MCF 10A (cell line): ENCODE measurements at regions not wholly inside any gene's neighbourhood (a gene's known extent, or its start where the extent isn't known, plus 50 kb on each side); places are given as distances from the start of the nearest gene placed in this dataset.
A peak's percentile ranks its signal among the peaks of the same experiment; 100 is the strongest.

ENCODE experiments used
- BruUV-seq: library from RNA; stranded (reverse); fragments of 400-500 nt; replicated peaks from 2 replicates; lab custom pipeline; 2021; lab: Mats Ljungman, UMichigan
- CTCF ChIA-PET: fragments of 300-600 bp; sonication (Branson Sonifier 250); formaldehyde crosslinking; extraction: SDS; loops from one replicate; lab custom pipeline; 2021; ENCODE audit warnings: antibody characterized with exemption, inconsistent platforms; lab: Yijun Ruan, JAX
- POLR2A ChIA-PET: fragments of 300-600, 350-650 bp; sonication (Branson Sonifier 250); formaldehyde crosslinking; extraction: SDS; loops from one replicate; lab custom pipeline; 2020; ENCODE audit warnings: antibody characterized with exemption, inconsistent platforms; lab: Yijun Ruan, JAX
- DNase-seq: peaks from one replicate; pipeline ENCODE4 v3.0.0-alpha.2; 2018; ENCODE audit not compliant: unreplicated experiment
- H3K27ac Mint-ChIP-seq: one replicate; pipeline ENCODE4 v1.8.0; 2022; ENCODE audit warnings: mild to moderate bottlenecking, low read depth, mixed read lengths; ENCODE audit not compliant: unreplicated experiment
- H3K27me3 Mint-ChIP-seq: one replicate; pipeline ENCODE4 v1.8.0; 2022; ENCODE audit warnings: mixed read lengths; ENCODE audit not compliant: insufficient read depth, unreplicated experiment
- H3K36me3 Mint-ChIP-seq: one replicate; pipeline ENCODE4 v1.8.0; 2022; ENCODE audit warnings: mild to moderate bottlenecking, moderate library complexity, mixed read lengths; ENCODE audit not compliant: insufficient read depth, unreplicated experiment
- H3K4me1 Mint-ChIP-seq: one replicate; pipeline ENCODE4 v1.8.0; 2022; ENCODE audit warnings: mixed read lengths; ENCODE audit not compliant: insufficient read depth, unreplicated experiment
- H3K4me3 Mint-ChIP-seq: one replicate; pipeline ENCODE4 v1.8.0; 2022; ENCODE audit warnings: mild to moderate bottlenecking, moderate library complexity, mixed read lengths; ENCODE audit not compliant: unreplicated experiment
- H3K9me3 Mint-ChIP-seq: one replicate; pipeline ENCODE4 v1.8.0; 2022; ENCODE audit warnings: mixed read lengths; ENCODE audit not compliant: unreplicated experiment
- intact Hi-C: fragments of 100-400 bp; cut with micrococcal nuclease; formaldehyde crosslinking; loops from 2 replicates; pipeline ENCODE4 v1.14.1; 2022
- TF ChIP-seq, protein P1 (sequence below): fragments of 200-600 bp; IDR thresholded peaks from one replicate; pipeline ENCODE4 v1.8.0; 2022; ENCODE audit warnings: antibody characterized with exemption, mild to moderate bottlenecking; ENCODE audit not compliant: unreplicated experiment

DNA sequence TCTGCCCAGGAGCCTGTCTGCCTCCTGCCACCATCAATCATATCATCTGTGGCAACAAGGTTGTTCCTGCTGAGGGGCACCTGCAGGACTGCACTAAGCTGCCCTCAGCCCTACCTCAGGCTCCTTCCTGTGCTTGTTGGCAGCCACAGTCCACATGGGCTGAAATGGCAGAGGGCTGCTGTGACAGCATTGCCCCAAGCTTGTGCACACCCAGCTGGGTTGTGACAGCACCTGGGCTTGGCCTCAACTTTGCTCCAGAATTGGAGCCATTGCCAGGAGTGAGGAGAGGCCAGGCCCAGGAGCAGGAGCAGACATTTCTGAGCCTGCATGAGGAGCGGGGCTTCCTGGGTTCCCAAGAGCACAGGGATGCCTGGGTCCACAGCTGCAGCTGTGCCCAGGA is 340.9 kb upstream of the CHRM2 start:
- ChIA-PET CTCF (no interaction called here), POLR2A (no interaction called here)
- intact Hi-C loops, result no loop called here
- Mint-ChIP-seq H3K27me3 (no peaks in the 10 kb centered on the region), H3K4me1 (peaks cover 9% of the 10 kb centered on the region), H3K27ac (no peak overlapping the region), H3K9me3 (no peaks in the 10 kb centered on the region), H3K36me3 (peaks cover 7% of the 10 kb centered on the region), H3K4me3 (no peak overlapping the region)
- BruUV-seq, result no TSS peak
- no peak for DNase-seq
- TF ChIP-seq, protein P1, sequence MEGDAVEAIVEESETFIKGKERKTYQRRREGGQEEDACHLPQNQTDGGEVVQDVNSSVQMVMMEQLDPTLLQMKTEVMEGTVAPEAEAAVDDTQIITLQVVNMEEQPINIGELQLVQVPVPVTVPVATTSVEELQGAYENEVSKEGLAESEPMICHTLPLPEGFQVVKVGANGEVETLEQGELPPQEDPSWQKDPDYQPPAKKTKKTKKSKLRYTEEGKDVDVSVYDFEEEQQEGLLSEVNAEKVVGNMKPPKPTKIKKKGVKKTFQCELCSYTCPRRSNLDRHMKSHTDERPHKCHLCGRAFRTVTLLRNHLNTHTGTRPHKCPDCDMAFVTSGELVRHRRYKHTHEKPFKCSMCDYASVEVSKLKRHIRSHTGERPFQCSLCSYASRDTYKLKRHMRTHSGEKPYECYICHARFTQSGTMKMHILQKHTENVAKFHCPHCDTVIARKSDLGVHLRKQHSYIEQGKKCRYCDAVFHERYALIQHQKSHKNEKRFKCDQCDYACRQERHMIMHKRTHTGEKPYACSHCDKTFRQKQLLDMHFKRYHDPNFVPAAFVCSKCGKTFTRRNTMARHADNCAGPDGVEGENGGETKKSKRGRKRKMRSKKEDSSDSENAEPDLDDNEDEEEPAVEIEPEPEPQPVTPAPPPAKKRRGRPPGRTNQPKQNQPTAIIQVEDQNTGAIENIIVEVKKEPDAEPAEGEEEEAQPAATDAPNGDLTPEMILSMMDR, result no peak

DNA sequence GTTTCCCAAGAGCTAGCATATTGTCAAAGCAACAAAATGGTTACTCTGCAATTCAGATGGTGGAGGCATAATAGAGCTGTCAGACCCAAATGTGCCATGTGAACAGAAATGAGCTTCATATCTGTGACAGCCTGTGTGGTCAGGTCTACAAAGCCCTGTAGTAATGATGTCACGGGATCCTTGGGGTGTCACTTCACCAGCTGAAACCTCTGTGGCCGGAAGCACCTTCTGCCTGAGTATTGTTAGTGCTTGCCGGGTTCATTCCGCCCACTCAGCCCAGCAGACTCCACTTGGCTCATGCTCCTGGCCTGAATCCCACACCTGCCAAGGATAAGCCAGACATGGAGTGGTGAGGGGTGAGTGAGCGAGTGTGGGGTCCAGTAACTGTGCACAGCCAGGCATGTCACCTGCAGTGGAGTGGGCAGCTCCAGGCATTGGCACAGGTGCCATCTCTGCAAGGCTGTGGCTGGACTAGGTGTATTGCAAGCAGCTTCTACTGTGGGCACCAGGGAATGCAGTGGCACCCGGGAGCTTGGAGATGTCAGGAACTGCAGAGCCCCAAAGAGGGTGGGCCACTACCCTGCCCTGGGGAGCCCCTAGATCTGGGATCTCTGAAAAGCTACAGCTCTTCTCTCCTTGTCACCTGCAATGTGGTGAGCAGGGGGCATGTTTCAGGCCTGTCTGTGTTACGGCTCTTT is 341.9 kb upstream of the CHRM2 start:
- intact Hi-C loops, result no loop called here
- no peak overlapping the region for H3K27ac Mint-ChIP-seq
- TF ChIP-seq, protein P1, result no peak
- no peaks in the 10 kb centered on the region for H3K9me3 Mint-ChIP-seq
- peaks cover 1% of the 10 kb centered on the region for H3K36me3 Mint-ChIP-seq
- no peaks in the 10 kb centered on the region for H3K27me3 Mint-ChIP-seq
- peaks cover 9% of the 10 kb centered on the region for H3K4me1 Mint-ChIP-seq
- ChIA-PET POLR2A (no interaction called here), CTCF (no interaction called here)
- H3K4me3 Mint-ChIP-seq, result no peak overlapping the region
- peak; percentile 16 for DNase-seq
- BruUV-seq, result no TSS peak

DNA sequence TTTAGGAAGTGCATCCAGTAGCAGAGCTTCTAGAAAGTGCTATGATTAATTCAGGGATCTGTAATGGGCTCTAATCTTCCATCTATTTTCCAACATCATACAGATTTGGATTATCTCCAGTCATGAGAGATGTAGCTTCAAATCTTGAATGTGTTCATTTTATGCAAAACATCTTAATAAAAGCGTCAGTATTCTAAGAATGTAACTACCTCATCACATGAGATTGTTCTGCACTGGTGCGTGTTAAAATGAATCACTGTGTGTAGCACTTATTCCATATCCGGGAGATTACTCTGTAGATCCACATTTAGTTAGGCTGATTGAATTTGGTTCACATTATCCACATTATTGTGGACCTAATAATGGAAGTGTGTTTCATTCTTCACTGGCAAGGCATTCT is 344.9 kb upstream of the CHRM2 start:
- Mint-ChIP-seq H3K36me3 (no peaks in the 10 kb centered on the region), H3K4me1 (peaks cover 8% of the 10 kb centered on the region), H3K27ac (no peak overlapping the region), H3K9me3 (no peaks in the 10 kb centered on the region), H3K27me3 (peaks cover 28% of the 10 kb centered on the region), H3K4me3 (no peak overlapping the region)
- DNase-seq, result no peak
- ChIA-PET CTCF (interaction anchor here (0.6 to 0.8 kb wide), 3 partner anchors 99 to 1266 kb away, joined by 3 to 4 read pairs (median 3); no protein-coding TSS in a partner anchor), POLR2A (no interaction called here)
- intact Hi-C loops, result no loop called here
- TF ChIP-seq, protein P1, result no peak
- no TSS peak for BruUV-seq

DNA sequence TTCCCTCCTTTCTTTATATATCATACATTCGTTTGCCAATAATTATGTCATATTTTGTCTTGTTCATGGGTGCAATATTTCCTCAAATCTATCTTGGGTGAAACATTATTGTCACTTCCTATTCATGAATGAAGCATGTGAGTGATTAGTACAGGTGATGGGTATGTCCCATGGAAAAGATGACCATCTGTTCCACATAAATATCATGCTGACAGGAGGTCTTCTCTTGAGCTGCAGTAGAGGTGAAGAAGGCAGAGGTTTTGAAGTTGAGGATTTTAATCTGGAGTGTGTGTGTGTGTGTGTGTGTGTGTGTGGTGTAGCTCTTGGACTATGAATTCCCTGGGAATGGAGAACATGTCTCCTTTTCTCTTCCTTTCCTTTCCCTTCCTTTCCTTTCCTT is 350.5 kb upstream of the CHRM2 start:
- TF ChIP-seq, protein P1, result no peak
- H3K4me1 Mint-ChIP-seq, result no peaks in the 10 kb centered on the region
- intact Hi-C loops, result no loop called here
- no peak overlapping the region for H3K4me3 Mint-ChIP-seq
- BruUV-seq, result no TSS peak
- H3K27ac Mint-ChIP-seq, result no peak overlapping the region
- peaks cover 46% of the 10 kb centered on the region for H3K27me3 Mint-ChIP-seq
- POLR2A ChIA-PET, result no interaction called here
- no peaks in the 10 kb centered on the region for H3K9me3 Mint-ChIP-seq
- H3K36me3 Mint-ChIP-seq, result no peaks in the 10 kb centered on the region
- DNase-seq, result no peak
- CTCF ChIA-PET, result no interaction called here
